GM12878 (cell line): ENCODE measurements at regions not wholly inside any gene's neighbourhood (a gene's known extent, or its start where the extent isn't known, plus 50 kb on each side); places are given as distances from the start of the nearest gene placed in this dataset.

ENCODE experiments used
- ATAC-seq: fragments of 200-7000 bp; cut with Tn5 transposase; 3 replicates; pipeline ENCODE4 v1.9.1; 2020; ENCODE audit warnings: mild to moderate bottlenecking, moderate library complexity
- BruUV-seq: library from RNA; stranded (reverse); fragments of 400-500 nt; replicated peaks from 2 replicates; lab custom pipeline; 2021; lab: Mats Ljungman, UMichigan
- CTCF ChIA-PET: fragments of 300-600 bp; sonication (Branson Sonifier 250); formaldehyde crosslinking; extraction: SDS; loops from one replicate; lab custom pipeline; 2021; ENCODE audit warnings: inconsistent platforms; lab: Yijun Ruan, JAX
- POLR2A ChIA-PET: fragments of 350-600 bp; formaldehyde crosslinking; extraction: SDS; loops from one replicate; lab custom pipeline; 2021; ENCODE audit warnings: inconsistent platforms; lab: Charles Lee
- RAD21 ChIA-PET: fragments of 300-600 bp; sonication (Branson Sonifier 250); formaldehyde crosslinking; loops from one replicate; lab custom pipeline; 2023; ENCODE audit warnings: antibody characterized with exemption; ENCODE audit not compliant: unreplicated experiment; lab: Charles Lee
- SMC1A ChIA-PET: fragments of 300-600 bp; sonication (Branson Sonifier 250); formaldehyde crosslinking; loops from one replicate; lab custom pipeline; 2023; ENCODE audit not compliant: unreplicated experiment, uncharacterized antibody; lab: Charles Lee
- DNase-seq: peaks from one replicate; pipeline ENCODE4 v3.0.0-alpha.2; 2011; ENCODE audit warnings: low read depth, low spot score
- FAIRE-seq: peaks from 3 replicates; lab custom pipeline; 2011; peaks lifted over from hg19 to GRCh38; lab: Jason Lieb, UNC
- H2AFZ ChIP-seq: 2 replicates; pipeline ENCODE4 v1.6.0; 2011; ENCODE audit warnings: low read depth, low read length, control low read depth; ENCODE audit not compliant: control insufficient read depth
- H3K27ac ChIP-seq: 2 replicates; pipeline ENCODE4 v1.5.1; 2011; ENCODE audit warnings: control low read depth; ENCODE audit not compliant: control insufficient read depth, insufficient read depth
- H3K27me3 ChIP-seq, 2 experiments: replicated peaks in 1 of 2; 2 replicates each; pipeline versions ENCODE4 v1.6.0 to v1.6.1; 2011; ENCODE audit warnings: low read length in 1 of 2; ENCODE audit not compliant: control insufficient read depth in 2 of 2, insufficient read depth in 2 of 2
- H3K36me3 ChIP-seq, 2 experiments: 2 replicates each; pipeline ENCODE4 v1.5.1; 2011; ENCODE audit warnings: low read length in 1 of 2; ENCODE audit not compliant: control insufficient read depth in 2 of 2, insufficient read depth in 2 of 2
- H3K4me1 ChIP-seq: 2 replicates; pipeline ENCODE4 v1.6.1; 2011; ENCODE audit warnings: mild to moderate bottlenecking, low read length, moderate library complexity, mixed read lengths; ENCODE audit not compliant: control insufficient read depth, insufficient read depth
- H3K4me2 ChIP-seq: 2 replicates; pipeline ENCODE4 v1.6.0; 2011; ENCODE audit warnings: control low read depth; ENCODE audit not compliant: control insufficient read depth, insufficient read depth
- H3K4me3 ChIP-seq: fragments of 200-600 bp; sonication (generic); 2 replicates; pipeline ENCODE4 v1.5.1; 2016
- H3K79me2 ChIP-seq: 2 replicates; pipeline ENCODE4 v1.6.0; 2011; ENCODE audit warnings: low read length; ENCODE audit not compliant: control insufficient read depth, insufficient read depth
- H3K9ac ChIP-seq: 2 replicates; pipeline ENCODE4 v1.8.0; 2011; ENCODE audit warnings: low read length, control low read depth, mixed read lengths; ENCODE audit not compliant: control insufficient read depth, insufficient read depth
- H3K9me3 ChIP-seq: replicated peaks from 3 replicates; pipeline ENCODE4 v1.5.1; 2011; ENCODE audit warnings: mild to moderate bottlenecking, low read length; ENCODE audit not compliant: control insufficient read depth, insufficient read depth
- H4K20me1 ChIP-seq: 2 replicates; pipeline ENCODE4 v1.6.0; 2011; ENCODE audit not compliant: control insufficient read depth, insufficient read depth
- CREB1 ChIP-seq: IDR thresholded peaks from 2 replicates; pipeline ENCODE4 v1.6.1; 2012; ENCODE audit warnings: low read depth, mild to moderate bottlenecking, inconsistent platforms
- EGR1 ChIP-seq, 2 experiments: IDR thresholded peaks; 1 replicate in 1 of 2; 2 replicates in 1 of 2; pipeline ENCODE4 v1.6.1; 2011 to 2012; ENCODE audit warnings: low read depth in 2 of 2, low read length in 2 of 2, borderline replicate concordance in 1 of 2, mild to moderate bottlenecking in 1 of 2, moderate library complexity in 1 of 2
- EP300 ChIP-seq, 2 experiments: fragments of 150-350 bp in 1 of 2; IDR thresholded peaks; 2 replicates each; pipeline ENCODE4 v1.6.1; 2011 to 2012; ENCODE audit warnings: low read depth in 2 of 2, low read length in 2 of 2, borderline replicate concordance in 1 of 2, improper control_type of control experiment in 1 of 2, inconsistent platforms in 1 of 2; ENCODE audit not compliant: control insufficient read depth in 1 of 2
- FOS ChIP-seq: IDR thresholded peaks from 3 replicates; pipeline ENCODE4 v1.6.1; 2011; ENCODE audit warnings: borderline replicate concordance; ENCODE audit not compliant: insufficient read length; ENCODE audit errors: extremely low read depth
- HCFC1 ChIP-seq: fragments of 150-350 bp; IDR thresholded peaks from 2 replicates; pipeline ENCODE4 v1.6.1; 2014; ENCODE audit warnings: low read length
- IKZF2 ChIP-seq, 2 experiments: fragments of 450-650 bp; IDR thresholded peaks; 2 replicates each; pipeline ENCODE4 v1.6.1; 2017; ENCODE audit warnings: mild to moderate bottlenecking in 2 of 2, moderate library complexity in 2 of 2
- IRF4 ChIP-seq: IDR thresholded peaks from 2 replicates; pipeline ENCODE4 v1.6.1; 2011; ENCODE audit warnings: low read depth, low read length
- JUNB ChIP-seq: IDR thresholded peaks from 2 replicates; pipeline ENCODE4 v1.6.1; 2016; ENCODE audit warnings: antibody characterized with exemption, mild to moderate bottlenecking
- JUND ChIP-seq: IDR thresholded peaks from 2 replicates; pipeline ENCODE4 v1.6.1; 2012; ENCODE audit warnings: low read depth, mild to moderate bottlenecking, low read length, improper control_type of control experiment, moderate library complexity
- KDM1A ChIP-seq: fragments of 200-600 bp; sonication (generic); IDR thresholded peaks from 2 replicates; pipeline ENCODE4 v1.6.1; 2016; ENCODE audit warnings: borderline replicate concordance
- MTA2 ChIP-seq: fragments of 450-650 bp; IDR thresholded peaks from 2 replicates; pipeline ENCODE4 v1.6.1; 2016; ENCODE audit warnings: low read depth, mild to moderate bottlenecking, moderate library complexity
- MYC ChIP-seq: IDR thresholded peaks from 2 replicates; pipeline ENCODE4 v1.6.1; 2011; ENCODE audit warnings: mild to moderate bottlenecking, low read length, moderate library complexity, inconsistent platforms; ENCODE audit not compliant: insufficient read depth, insufficient replicate concordance, insufficient read length, severe bottlenecking
- NKRF ChIP-seq: fragments of 450-650 bp; conservative IDR thresholded peaks from 2 replicates; pipeline ENCODE4 v1.6.1; 2017; ENCODE audit warnings: mild to moderate bottlenecking, moderate library complexity
- RELA ChIP-seq: fragments of 450-650 bp; IDR thresholded peaks from 2 replicates; pipeline ENCODE4 v1.8.0; 2014; ENCODE audit warnings: borderline replicate concordance; ENCODE audit not compliant: partially characterized antibody
- SIX5 ChIP-seq: IDR thresholded peaks from 2 replicates; pipeline ENCODE4 v1.6.1; 2011; ENCODE audit warnings: mild to moderate bottlenecking, low read depth, low read length, moderate library complexity; ENCODE audit not compliant: severe bottlenecking
- TCF7 ChIP-seq: IDR thresholded peaks from 2 replicates; pipeline ENCODE4 v1.6.1; 2014; ENCODE audit warnings: antibody characterized with exemption, borderline replicate concordance
- YY1 ChIP-seq: IDR thresholded peaks from 2 replicates; pipeline ENCODE4 v1.6.1; 2011; ENCODE audit warnings: low read depth, mild to moderate bottlenecking, low read length
- WGBS: methylation state at CpG from one replicate; pipeline ENCODE4 v1.1.6; 2016; ENCODE audit warnings: low lambda C conversion rate; ENCODE audit not compliant: insufficient replicate concordance, insufficient coverage; ENCODE audit errors: missing lambda C conversion rate; 5-methylcytosine and 5-hydroxymethylcytosine counted together
- in situ Hi-C: fragments of 300-500 bp; cut with MboI; formaldehyde crosslinking; loops from 9 replicates; pipeline ENCODE4 v1.14.3; 2018; ENCODE audit warnings: mixed read lengths
- intact Hi-C: fragments of 100-400 bp; cut with micrococcal nuclease; formaldehyde crosslinking; loops from one replicate; pipeline ENCODE4 v1.14.2; 2022; ENCODE audit not compliant: unreplicated experiment
- TF ChIP-seq, protein P1 (sequence below): IDR thresholded peaks from 2 replicates; pipeline ENCODE4 v1.6.1; 2011; ENCODE audit warnings: borderline replicate concordance, low read depth, mild to moderate bottlenecking, moderate library complexity, low read length; ENCODE audit not compliant: insufficient read depth, poor library complexity, severe bottlenecking

- TF ChIP-seq NKRF (no peak), IKZF2 (IDR thresholded peaks at IDR 0.05) (0 out of 4 replicates have a peak, but pooled peaks of 1 of the 2 experiments have one; percentile 10)
Measured at GRCh38 chr11:123303924-123304323, 108.9 kb upstream of the CLMP start (continued).

DNA sequence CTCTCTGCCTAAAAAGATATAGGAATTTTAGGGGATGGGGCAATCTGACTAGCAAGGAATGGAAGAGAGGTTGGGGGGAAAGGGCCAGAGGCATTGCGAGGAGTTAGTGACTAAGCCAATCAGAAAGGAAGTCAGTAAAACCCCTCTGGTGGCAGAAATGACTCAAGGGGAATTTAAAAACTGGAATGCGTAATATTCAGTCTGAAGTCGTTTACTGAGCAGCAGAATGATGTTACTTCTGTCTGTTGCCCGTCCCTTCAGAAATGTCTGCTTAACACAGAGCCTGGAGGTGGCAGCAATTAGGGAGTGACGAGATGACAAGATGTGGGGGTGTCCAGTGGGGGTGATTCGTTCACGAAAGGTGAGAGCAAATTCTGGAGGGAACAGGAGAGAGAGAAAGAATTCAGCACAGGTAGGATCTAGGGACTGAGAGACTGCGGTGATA, 107.7 kb upstream of the CLMP start:
- H3K4me1 ChIP-seq: peaks cover 29% of the 10 kb centered on the region
- H3K79me2 ChIP-seq: no peaks in the 10 kb centered on the region
- intact Hi-C loops: loop anchor here (1.0 to 5.0 kb wide), 5 partner anchors 40 to 255 kb away; partner anchors contain the start of gene GRAMD1B
- in situ Hi-C loops: loop anchor here (5.0 kb wide), 2 partner anchors 105 to 175 kb away; no protein-coding TSS in a partner anchor
- DNase-seq (peak; percentile 79), FAIRE-seq (no peak), ATAC-seq (peak; percentile 69)
- H2AFZ ChIP-seq: no peak overlapping the region; the same call in 1 of the 2 replicates
- BruUV-seq: no TSS peak
- ChIA-PET CTCF (interaction anchor here (0.6 to 9.4 kb wide), 12 partner anchors 42 to 175 kb away, joined by 3 to 146 read pairs (median 5); no protein-coding TSS in a partner anchor), SMC1A (interaction anchor here (0.5 to 6.2 kb wide), 16 partner anchors 14 to 244 kb away, joined by 3 to 61 read pairs (median 5); no protein-coding TSS in a partner anchor), RAD21 (interaction anchor here (1.0 to 5.4 kb wide), 11 partner anchors 15 to 174 kb away, joined by 3 to 62 read pairs (median 5); no protein-coding TSS in a partner anchor), POLR2A (interaction anchor here (1.1 to 1.3 kb wide), 3 partner anchors 69 to 176 kb away, joined by 3 to 5 read pairs (median 4); no protein-coding TSS in a partner anchor)
- no peaks in the 10 kb centered on the region; the same call in 2 of the 3 replicates for H3K9me3 ChIP-seq
- H3K27me3 ChIP-seq: no peaks in the 10 kb centered on the region
- peak overlapping the region; percentile 75 for H3K27ac ChIP-seq
- H3K4me3 ChIP-seq: peak overlapping the region; percentile 62; the same call in 1 of the 2 replicates
- WGBS: under 1% methylated on average over 8 of the region's 8 CpGs
- H3K36me3 ChIP-seq: no peaks in the 10 kb centered on the region
- peak overlapping the region; percentile 49; the same call in 1 of the 2 replicates for H3K9ac ChIP-seq
- H3K4me2 ChIP-seq: peak overlapping the region; percentile 5
- H4K20me1 ChIP-seq: no peaks in the 10 kb centered on the region
- TF ChIP-seq JUND: peak; percentile 72
- TF ChIP-seq, protein P1, sequence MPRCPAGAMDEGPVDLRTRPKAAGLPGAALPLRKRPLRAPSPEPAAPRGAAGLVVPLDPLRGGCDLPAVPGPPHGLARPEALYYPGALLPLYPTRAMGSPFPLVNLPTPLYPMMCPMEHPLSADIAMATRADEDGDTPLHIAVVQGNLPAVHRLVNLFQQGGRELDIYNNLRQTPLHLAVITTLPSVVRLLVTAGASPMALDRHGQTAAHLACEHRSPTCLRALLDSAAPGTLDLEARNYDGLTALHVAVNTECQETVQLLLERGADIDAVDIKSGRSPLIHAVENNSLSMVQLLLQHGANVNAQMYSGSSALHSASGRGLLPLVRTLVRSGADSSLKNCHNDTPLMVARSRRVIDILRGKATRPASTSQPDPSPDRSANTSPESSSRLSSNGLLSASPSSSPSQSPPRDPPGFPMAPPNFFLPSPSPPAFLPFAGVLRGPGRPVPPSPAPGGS: peak; percentile 77
- TF ChIP-seq IRF4: peak; percentile 90
- TF ChIP-seq KDM1A: no peak
- 0 out of 2 replicates have a peak, but pooled peaks have one; percentile 48 for TF ChIP-seq YY1
- peak; percentile 83 for TF ChIP-seq RELA
- peak; percentile 55 for TF ChIP-seq MTA2
- TF ChIP-seq EGR1 (IDR thresholded peaks at IDR 0.05; ENCODE audit: borderline replicate concordance in 1 of 2, low read depth in 2 of 2, low read length in 2 of 2): 0 out of 3 replicates have a peak, but pooled peaks of 1 of the 2 experiments have one; percentile 33
- TF ChIP-seq SIX5: no peak
- TF ChIP-seq CREB1: peak; percentile 74; the same call in 1 of the 2 replicates
- peak in 1 of 2 experiments; percentile 81; a peak in 1 of 4 replicates for TF ChIP-seq EP300 (IDR thresholded peaks at IDR 0.05; ENCODE audit: borderline replicate concordance in 1 of 2, control insufficient read depth in 1 of 2, low read depth in 2 of 2, low read length in 2 of 2)
- TF ChIP-seq TCF7: no peak
- TF ChIP-seq HCFC1: no peak
- no peak for TF ChIP-seq FOS
- TF ChIP-seq JUNB: peak; percentile 96
- TF ChIP-seq MYC: no peak
